Fibroblast of skin of abdomen (primary cell): ENCODE measurements at regions not wholly inside any gene's neighbourhood (a gene's known extent, or its start where the extent isn't known, plus 50 kb on each side); places are given as distances from the start of the nearest gene placed in this dataset.
A peak's percentile ranks its signal among the peaks of the same experiment; 100 is the strongest.

Experiments
- DNase-seq: peaks from one replicate; pipeline ENCODE4 v3.0.0-alpha.2; 2013

- DNase-seq, result no peak
Measured at GRCh38 chr13:26456650-26457049, 100.8 kb upstream of the WASF3 start.

GRCh38 chr13:26457212-26457611 is 100.3 kb upstream of the WASF3 start:
- no peak for DNase-seq

- no peak for DNase-seq
Measured at GRCh38 chr13:26458196-26458749, 99.2 kb upstream of the WASF3 start.

- no peak for DNase-seq
Measured at GRCh38 chr13:26459276-26460131, 98.0 kb upstream of the WASF3 start.

- peak; percentile 26 for DNase-seq
Measured at GRCh38 chr13:26460648-26461047, 96.8 kb upstream of the WASF3 start.

GRCh38 chr13:26463296-26463695 is 94.2 kb upstream of the WASF3 start:
- DNase-seq, result no peak

GRCh38 chr13:26463848-26464247 is 93.6 kb upstream of the WASF3 start:
- DNase-seq, result no peak

GRCh38 chr13:26465514-26465913 is 92.0 kb upstream of the WASF3 start:
- no peak for DNase-seq

GRCh38 chr13:26465954-26466353 is 91.5 kb upstream of the WASF3 start:
- no peak for DNase-seq

GRCh38 chr13:26468265-26468801 is 89.2 kb upstream of the WASF3 start:
- no peak for DNase-seq

GRCh38 chr13:26469602-26470001 is 87.9 kb upstream of the WASF3 start:
- DNase-seq, result no peak

- no peak for DNase-seq
Measured at GRCh38 chr13:26471807-26472206, 85.7 kb upstream of the WASF3 start.

- DNase-seq, result no peak
Measured at GRCh38 chr13:26473571-26474230, 83.8 kb upstream of the WASF3 start.

GRCh38 chr13:26474286-26474685 is 83.2 kb upstream of the WASF3 start:
- DNase-seq, result no peak

GRCh38 chr13:26475176-26476110 is 82.0 kb upstream of the WASF3 start:
- DNase-seq, result no peak

GRCh38 chr13:26476111-26476781 is 81.2 kb upstream of the WASF3 start:
- DNase-seq, result peak; percentile 35

- DNase-seq, result no peak
Measured at GRCh38 chr13:26476782-26477142, 80.7 kb upstream of the WASF3 start.

GRCh38 chr13:26477681-26478080 is 79.8 kb upstream of the WASF3 start:
- no peak for DNase-seq

GRCh38 chr13:26480246-26480855 is 77.1 kb upstream of the WASF3 start:
- DNase-seq, result peak; percentile 34

GRCh38 chr13:26482451-26483197 is 74.9 kb upstream of the WASF3 start:
- peak; percentile 65 for DNase-seq

GRCh38 chr13:26483546-26483945 is 73.9 kb upstream of the WASF3 start:
- no peak for DNase-seq
